GM12873 (cell line): ENCODE measurements at regions not wholly inside any gene's neighbourhood (a gene's known extent, or its start where the extent isn't known, plus 50 kb on each side); places are given as distances from the start of the nearest gene placed in this dataset.

Experiments
- TF ChIP-seq, protein P1 (sequence below): IDR thresholded peaks from 2 replicates; pipeline ENCODE4 v1.5.1; 2012; ENCODE audit warnings: low read depth, mild to moderate bottlenecking, moderate library complexity, low read length, control low read depth; ENCODE audit not compliant: insufficient read depth; ENCODE audit errors: missing control alignments

DNA sequence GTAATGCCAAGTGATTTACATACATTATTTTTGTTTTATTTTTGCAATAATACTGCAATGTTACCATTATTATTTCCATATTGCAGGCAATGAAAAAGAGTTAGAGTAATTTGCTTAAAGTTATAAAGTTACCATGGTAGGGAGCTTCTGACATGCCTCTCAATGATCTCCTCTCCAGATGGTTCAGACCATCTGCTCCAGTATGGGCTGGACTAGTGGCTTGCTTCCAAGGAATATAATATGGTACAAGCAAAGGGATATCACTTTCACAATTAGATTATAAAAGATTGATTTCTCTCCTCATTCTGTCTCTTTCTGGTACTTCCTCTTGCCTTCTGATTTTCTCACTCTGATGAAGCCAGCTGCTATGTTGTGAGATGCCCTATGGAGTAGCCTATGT, 245.4 kb downstream of the INSIG2 start:
- TF ChIP-seq, protein P1, sequence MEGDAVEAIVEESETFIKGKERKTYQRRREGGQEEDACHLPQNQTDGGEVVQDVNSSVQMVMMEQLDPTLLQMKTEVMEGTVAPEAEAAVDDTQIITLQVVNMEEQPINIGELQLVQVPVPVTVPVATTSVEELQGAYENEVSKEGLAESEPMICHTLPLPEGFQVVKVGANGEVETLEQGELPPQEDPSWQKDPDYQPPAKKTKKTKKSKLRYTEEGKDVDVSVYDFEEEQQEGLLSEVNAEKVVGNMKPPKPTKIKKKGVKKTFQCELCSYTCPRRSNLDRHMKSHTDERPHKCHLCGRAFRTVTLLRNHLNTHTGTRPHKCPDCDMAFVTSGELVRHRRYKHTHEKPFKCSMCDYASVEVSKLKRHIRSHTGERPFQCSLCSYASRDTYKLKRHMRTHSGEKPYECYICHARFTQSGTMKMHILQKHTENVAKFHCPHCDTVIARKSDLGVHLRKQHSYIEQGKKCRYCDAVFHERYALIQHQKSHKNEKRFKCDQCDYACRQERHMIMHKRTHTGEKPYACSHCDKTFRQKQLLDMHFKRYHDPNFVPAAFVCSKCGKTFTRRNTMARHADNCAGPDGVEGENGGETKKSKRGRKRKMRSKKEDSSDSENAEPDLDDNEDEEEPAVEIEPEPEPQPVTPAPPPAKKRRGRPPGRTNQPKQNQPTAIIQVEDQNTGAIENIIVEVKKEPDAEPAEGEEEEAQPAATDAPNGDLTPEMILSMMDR, result no peak

DNA sequence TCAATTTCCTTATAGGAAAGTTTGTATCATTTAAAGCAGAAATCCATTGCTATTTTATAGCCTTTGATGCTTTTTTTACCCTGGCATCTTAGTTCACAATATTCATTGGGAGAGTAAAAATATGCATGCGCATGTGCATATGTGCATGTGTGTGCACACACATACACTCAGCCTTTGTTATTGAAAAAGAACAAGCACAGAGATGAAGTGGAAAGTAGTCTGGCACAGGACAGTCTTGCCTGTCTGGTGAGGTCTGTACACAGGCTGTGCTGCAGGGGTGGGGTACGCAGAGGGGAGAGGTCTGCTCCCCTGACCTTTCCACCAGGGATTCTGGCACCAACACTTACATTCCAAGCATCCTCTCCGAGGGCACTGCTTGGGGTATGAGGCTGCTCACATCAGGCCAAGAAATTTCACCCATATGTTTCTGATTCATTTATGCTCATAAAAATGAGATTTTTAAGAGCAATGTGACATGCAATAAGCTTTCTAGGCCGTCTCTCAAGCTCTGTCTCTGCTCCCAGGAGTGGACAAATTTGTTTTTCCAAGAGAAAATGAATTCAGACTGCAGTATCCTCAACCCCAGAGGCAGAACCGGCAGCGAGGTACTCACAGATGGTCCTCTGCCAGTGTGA, 237.2 kb downstream of the INSIG2 start:
- TF ChIP-seq, protein P1, result no peak

DNA sequence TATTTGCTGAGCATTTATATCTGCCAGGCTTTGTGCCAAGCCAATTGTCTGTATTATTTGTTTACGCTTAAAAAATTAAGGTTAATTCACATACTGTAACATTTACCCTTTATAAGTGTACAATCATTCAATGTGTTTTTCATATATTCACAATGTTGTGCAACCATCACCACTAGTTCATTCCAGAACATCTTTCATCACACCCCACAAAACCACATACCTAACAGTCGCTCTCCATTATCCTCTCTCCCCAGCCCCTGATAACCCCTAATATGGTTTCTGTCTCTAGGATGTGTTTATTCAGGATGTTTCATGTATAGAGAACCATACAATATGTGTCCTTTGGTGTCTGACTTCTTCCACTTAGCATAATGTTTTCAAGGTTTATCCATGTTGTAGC, 234.1 kb downstream of the INSIG2 start:
- TF ChIP-seq, protein P1, result no peak

DNA sequence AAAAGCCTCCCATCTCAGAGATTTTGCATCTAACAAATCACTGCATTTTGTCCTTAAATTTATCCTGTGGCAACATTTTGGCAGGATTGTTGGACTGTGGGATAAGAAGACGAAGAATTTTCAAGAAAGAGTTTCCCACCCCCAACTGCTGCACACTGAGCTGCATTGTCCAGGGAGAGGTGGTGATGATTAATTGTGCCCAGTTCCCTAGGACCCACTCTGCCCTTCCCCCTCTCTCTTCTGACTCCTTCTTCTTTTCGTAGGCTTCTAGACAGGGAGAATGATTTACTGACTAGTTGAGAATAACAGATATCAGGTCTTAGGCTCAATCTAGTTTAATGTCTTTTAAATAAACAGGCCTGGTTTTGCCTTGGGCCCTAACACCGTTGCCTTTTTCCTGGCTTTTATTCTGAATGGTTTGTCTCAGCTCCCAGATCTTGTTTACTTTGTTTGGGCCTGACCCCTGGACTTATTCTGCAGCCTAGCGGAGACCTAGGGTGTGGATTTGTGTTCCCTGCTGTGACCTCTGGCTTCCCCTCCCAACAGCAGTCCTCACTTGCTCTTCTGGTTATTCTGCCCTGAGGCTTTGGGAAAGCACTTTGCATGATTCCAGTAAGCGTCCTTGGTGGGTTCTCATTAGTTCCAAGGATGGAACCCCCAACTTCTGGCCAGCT, 233.3 kb downstream of the INSIG2 start:
- TF ChIP-seq, protein P1, result no peak

DNA sequence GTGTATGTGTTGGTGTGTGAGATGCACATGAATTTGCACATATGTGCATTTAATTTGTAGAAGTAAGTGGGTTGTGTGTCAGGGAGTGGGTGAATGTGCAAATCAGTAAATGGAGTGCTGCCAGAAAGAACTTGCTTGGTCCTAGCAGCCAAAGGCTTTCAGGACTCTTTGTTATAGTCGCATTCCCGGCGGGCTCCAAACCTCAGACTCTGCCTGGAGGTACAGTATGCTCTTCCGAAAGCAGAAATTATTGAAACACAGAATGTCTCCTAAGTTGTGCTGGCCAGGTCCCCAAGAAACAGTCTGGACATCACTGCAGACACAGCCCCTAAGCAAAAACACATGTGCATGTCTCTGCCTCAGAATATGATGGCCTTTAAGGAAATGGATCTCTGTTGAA, 232.4 kb downstream of the INSIG2 start:
- TF ChIP-seq, protein P1, result no peak

DNA sequence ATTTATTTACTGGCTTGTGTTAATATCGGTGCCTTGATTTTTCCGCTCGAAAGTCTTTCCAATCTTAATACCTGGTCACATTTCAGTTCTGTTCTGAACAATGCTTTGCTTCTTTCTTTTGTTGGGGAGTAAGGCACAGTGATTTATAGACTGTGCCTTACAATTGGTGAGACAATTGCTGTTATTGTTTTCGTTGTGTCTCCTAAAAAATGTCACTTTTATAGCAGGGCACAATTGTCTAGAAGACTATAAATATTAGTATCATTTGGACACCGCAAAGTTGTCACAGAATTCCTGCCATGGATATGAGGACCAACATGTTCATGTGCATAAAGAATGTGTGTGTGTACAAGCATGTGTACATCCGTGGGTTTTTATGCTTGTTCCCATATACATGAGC, 231.9 kb downstream of the INSIG2 start:
- TF ChIP-seq, protein P1, result no peak

DNA sequence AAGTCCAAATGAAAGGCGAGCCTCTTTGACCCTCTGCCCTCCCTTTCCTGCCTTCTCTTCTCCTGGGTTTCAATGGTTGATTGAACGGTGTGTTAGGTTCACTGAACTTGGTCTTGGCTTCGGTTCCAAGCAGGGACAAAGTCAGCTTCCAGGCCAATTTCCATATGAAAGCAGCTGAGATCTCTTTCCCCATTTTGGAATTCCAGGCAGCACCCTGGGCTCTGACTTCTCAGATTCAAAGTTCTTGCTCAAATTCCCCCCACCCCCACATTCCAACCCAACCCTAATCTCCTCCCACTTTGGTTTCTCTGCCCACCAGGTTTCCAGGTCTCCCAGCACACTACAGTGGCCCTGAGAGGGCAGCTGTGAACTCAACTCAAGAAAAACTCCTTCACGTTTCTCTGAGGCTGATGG, 231.0 kb downstream of the INSIG2 start:
- TF ChIP-seq, protein P1, result no peak
